HS-5 (cell line): ENCODE measurements at regions not wholly inside any gene's neighbourhood (a gene's known extent, or its start where the extent isn't known, plus 50 kb on each side); places are given as distances from the start of the nearest gene placed in this dataset.
A peak's percentile ranks its signal among the peaks of the same experiment; 100 is the strongest.
"Not testable (repeated sequence)": the region's sequence is repeated elsewhere in the genome, so short reads cannot be mapped to it uniquely, and the experiment has no call there.

Experiments used
- DNase-seq: peaks from one replicate; pipeline ENCODE4 v3.0.0-alpha.2; 2012; ENCODE audit warnings: low read depth

GRCh38 chr5:157976429-157976828, 117.5 kb upstream of the CLINT1 start:
- DNase-seq: no peak

GRCh38 chr5:157972579-157972978, 113.6 kb upstream of the CLINT1 start:
- no peak for DNase-seq

- no peak for DNase-seq
These were observed 112.7 kb upstream of the CLINT1 start for GRCh38 chr5:157971571-157972216.

GRCh38 chr5:157968570-157968969, 109.6 kb upstream of the CLINT1 start:
- not testable (repeated sequence) for DNase-seq

GRCh38 chr5:157965989-157966388, 107.0 kb upstream of the CLINT1 start:
- DNase-seq: no peak

GRCh38 chr5:157965040-157965678, 106.2 kb upstream of the CLINT1 start:
- DNase-seq: no peak

- DNase-seq: no peak
These were observed 104.8 kb upstream of the CLINT1 start for GRCh38 chr5:157963761-157964160.

GRCh38 chr5:157963244-157963643, 104.3 kb upstream of the CLINT1 start:
- DNase-seq: no peak

GRCh38 chr5:157962686-157963085, 103.7 kb upstream of the CLINT1 start:
- DNase-seq: not testable (repeated sequence)

GRCh38 chr5:157961896-157962590, 103.1 kb upstream of the CLINT1 start:
- no peak for DNase-seq

- DNase-seq: no peak
These were observed 102.2 kb upstream of the CLINT1 start for GRCh38 chr5:157961176-157961575.

- no peak for DNase-seq
These were observed 100.4 kb upstream of the CLINT1 start for GRCh38 chr5:157959370-157959769.

GRCh38 chr5:157956271-157956885, 97.4 kb upstream of the CLINT1 start:
- no peak for DNase-seq

GRCh38 chr5:157955541-157956172, 96.7 kb upstream of the CLINT1 start:
- no peak for DNase-seq

- no peak for DNase-seq
These were observed 93.4 kb upstream of the CLINT1 start for GRCh38 chr5:157952374-157952685.

- no peak for DNase-seq
These were observed 92.9 kb upstream of the CLINT1 start for GRCh38 chr5:157951673-157952373.

GRCh38 chr5:157949520-157949919, 90.6 kb upstream of the CLINT1 start:
- DNase-seq: no peak

- peak; percentile 71 for DNase-seq
These were observed 89.9 kb upstream of the CLINT1 start for GRCh38 chr5:157948738-157949410.

GRCh38 chr5:157947156-157947555, 88.2 kb upstream of the CLINT1 start:
- DNase-seq: no peak

GRCh38 chr5:157945822-157946221, 86.9 kb upstream of the CLINT1 start:
- DNase-seq: not testable (repeated sequence)

GRCh38 chr5:157944938-157945337, 86.0 kb upstream of the CLINT1 start:
- DNase-seq: no peak
